Sigmoid colon (tissue), 4 donors: ENCODE measurements at regions not wholly inside any gene's neighbourhood (a gene's known extent, or its start where the extent isn't known, plus 50 kb on each side); places are given as distances from the start of the nearest gene placed in this dataset.

ENCODE experiments used
- CTCF ChIP-seq, 4 experiments: fragments of 450-650 bp in 3 of 4; fragments of 200-600 bp in 1 of 4; IDR thresholded peaks; one replicate each; pipeline ENCODE4 v1.5.1; 2016 to 2019; ENCODE audit warnings: antibody characterized with exemption in 4 of 4, mild to moderate bottlenecking in 3 of 4, moderate library complexity in 2 of 4
- POLR2AphosphoS5 ChIP-seq, 4 donors: sonication (generic); formaldehyde crosslinking; IDR thresholded peaks; one replicate each; pipeline ENCODE4 v1.6.1; 2017; ENCODE audit warnings: antibody characterized with exemption in 4 of 4

- TF ChIP-seq CTCF (IDR thresholded peaks at IDR 0.05) (no peak), POLR2AphosphoS5 (IDR thresholded peaks at IDR 0.05) (no peak)
Measured at GRCh38 chr17:69909389-69909788, 165.6 kb upstream of the KCNJ16 start.
